ENCODE measurements at regions not wholly inside any gene's neighbourhood (a gene's known extent, or its start where the extent isn't known, plus 50 kb on each side); places are given as distances from the start of the nearest gene placed in this dataset.

- no peak overlapping the region for H2BK15ac ChIP-seq (ENCODE audit: low read length)
- ChIA-PET CTCF (ENCODE audit: partially characterized antibody) (interaction anchor here (1.3 to 3.8 kb wide), 4 partner anchors 11 to 257 kb away, joined by 3 to 11 read pairs (median 4); no protein-coding TSS in a partner anchor), POLR2A (ENCODE audit: partially characterized antibody) (interaction anchor here (1.1 kb wide), 1 partner anchor 283 kb away, joined by 4 read pairs; no protein-coding TSS in a partner anchor)
- DNase-seq (ENCODE audit: low read depth in 1 of 2, low spot score in 2 of 2), result no peak
- WGBS, 2 experiments (ENCODE audit: extremely low coverage in 1 of 2, insufficient coverage in 1 of 2, insufficient read length in 1 of 2, insufficient replicate concordance in 2 of 2, low coverage in 1 of 2, low lambda C conversion rate in 2 of 2, missing lambda C conversion rate in 1 of 2), result 85% methylated on average over 13 of the region's 21 CpGs; no CpG with 5 or more reads in 1 of the 2 experiments
- H3K18ac ChIP-seq (ENCODE audit: extremely low read depth, low read length), result no peak overlapping the region
- no peak overlapping the region for H3K4ac ChIP-seq (replicated peaks; ENCODE audit: insufficient read length, low read depth, low read length)
- no peak overlapping the region for H3K9ac ChIP-seq (replicated peaks in 1 of 4; ENCODE audit: extremely low read depth in 1 of 4, low read depth in 3 of 4, low read length in 3 of 4)
- no peak overlapping the region for H4K91ac ChIP-seq (replicated peaks; ENCODE audit: insufficient read length, low read length)
- no peak overlapping the region for H2BK12ac ChIP-seq (ENCODE audit: low read depth, low read length)
- no peaks in the 10 kb centered on the region for H3K27me3 ChIP-seq (replicated peaks in 1 of 4; ENCODE audit: control insufficient read depth in 3 of 4, extremely low read depth in 1 of 4, insufficient read depth in 3 of 4, low read length in 3 of 4)
- H4K8ac ChIP-seq (ENCODE audit: extremely low read depth, insufficient read depth, low read length), result no peak overlapping the region
- H3K36me3 ChIP-seq (ENCODE audit: control insufficient read depth in 2 of 4, insufficient read depth in 4 of 4, low read length in 3 of 4), result no peaks in the 10 kb centered on the region
- no peak overlapping the region for H2BK120ac ChIP-seq (replicated peaks; ENCODE audit: low read depth, low read length)
- no peaks in the 10 kb centered on the region for H3K79me2 ChIP-seq (ENCODE audit: control insufficient read depth in 1 of 2, insufficient read depth in 2 of 2, low read length in 2 of 2)
- no peaks in the 10 kb centered on the region; a peak in 1 of 4 replicates for H3K9me3 ChIP-seq (ENCODE audit: insufficient read depth in 2 of 2, low read depth in 1 of 2, low read length in 1 of 2)
- no peak overlapping the region for H4K5ac ChIP-seq (ENCODE audit: insufficient read length, low read depth, low read length)
- H3K27ac ChIP-seq (ENCODE audit: low read depth, low read length), result no peak overlapping the region
- H3K4me2 ChIP-seq (ENCODE audit: insufficient read depth in 1 of 2, low read depth in 2 of 2, low read length in 2 of 2), result no peak overlapping the region
- FAIRE-seq, result no peak
- H2AK5ac ChIP-seq (ENCODE audit: low read depth, low read length), result no peak overlapping the region
- H2BK20ac ChIP-seq (ENCODE audit: low read length), result no peak overlapping the region
- H2BK5ac ChIP-seq (ENCODE audit: low read depth, low read length), result no peak overlapping the region
- no peaks in the 10 kb centered on the region for H3K79me1 ChIP-seq (ENCODE audit: low read depth, low read length)
- no peak overlapping the region for H3K23ac ChIP-seq (ENCODE audit: insufficient read length)
- H2AFZ ChIP-seq (ENCODE audit: low read length), result no peak overlapping the region
- H3K14ac ChIP-seq (ENCODE audit: insufficient read length), result no peak overlapping the region
- H3K56ac ChIP-seq (replicated peaks; ENCODE audit: insufficient read length, low read depth, low read length), result no peak overlapping the region
- H3K4me3 ChIP-seq (ENCODE audit: extremely low read depth in 1 of 4, insufficient read depth in 2 of 4, low read depth in 3 of 4, low read length in 4 of 4), result no peak overlapping the region
- H3K23me2 ChIP-seq (ENCODE audit: low read depth, low read length), result no peaks in the 10 kb centered on the region
- no peaks in the 10 kb centered on the region for H4K20me1 ChIP-seq (replicated peaks in 1 of 2; ENCODE audit: control insufficient read depth in 1 of 2, insufficient read depth in 2 of 2, low read length in 2 of 2)
- peaks cover 0 to 4% (median 2%) of the 10 kb centered on the region in 4 experiments; a peak in 3 of 7 replicates for H3K4me1 ChIP-seq (replicated peaks in 1 of 4; ENCODE audit: control insufficient read depth in 3 of 4, insufficient read depth in 4 of 4, low read length in 3 of 4)
- TF ChIP-seq HDAC2 (IDR thresholded peaks at IDR 0.05; ENCODE audit: borderline replicate concordance in 1 of 2, low read depth in 2 of 2, low read length in 2 of 2), result no peak
- no peak for TF ChIP-seq ATF3 (IDR thresholded peaks at IDR 0.05; ENCODE audit: insufficient read depth, low read depth, low read length)
- TF ChIP-seq FOSL1 (IDR thresholded peaks at IDR 0.05; ENCODE audit: insufficient read depth, low read depth, low read length), result no peak
- TF ChIP-seq HDAC6 (IDR thresholded peaks at IDR 0.05; ENCODE audit: low read depth, low read length), result no peak
- no peak for TF ChIP-seq TAF1 (IDR thresholded peaks at IDR 0.05; ENCODE audit: low read depth, low read length)
- no peak for TF ChIP-seq POU5F1 (IDR thresholded peaks at IDR 0.05; ENCODE audit: low read depth, low read length)
- TF ChIP-seq KDM1A (IDR thresholded peaks at IDR 0.05; ENCODE audit: borderline replicate concordance, low read length), result no peak
- no peak for TF ChIP-seq POLR2A (IDR thresholded peaks at IDR 0.05; ENCODE audit: control extremely low read depth in 1 of 2, low read depth in 2 of 2, low read length in 2 of 2)
- TF ChIP-seq KDM5A (IDR thresholded peaks at IDR 0.05; ENCODE audit: low read length), result no peak
- no peak for TF ChIP-seq SIN3A (conservative IDR thresholded peaks at IDR 0.05 in 1 of 2, IDR thresholded peaks at IDR 0.05 in 1 of 2; ENCODE audit: low read depth in 1 of 2, low read length in 2 of 2)
- TF ChIP-seq E2F6 (IDR thresholded peaks at IDR 0.05), result no peak
- TF ChIP-seq GABPA (IDR thresholded peaks at IDR 0.05; ENCODE audit: borderline replicate concordance, insufficient read depth, low read length), result no peak
These were observed 68.5 kb upstream of the AMZ2 start for GRCh38 chr17:68179236-68179925.

All from H1 (cell line).